GM12878 (cell line): ENCODE measurements at regions not wholly inside any gene's neighbourhood (a gene's known extent, or its start where the extent isn't known, plus 50 kb on each side); places are given as distances from the start of the nearest gene placed in this dataset.

Source experiments
- ATAC-seq: fragments of 200-7000 bp; cut with Tn5 transposase; 3 replicates; pipeline ENCODE4 v1.9.1; 2020; ENCODE audit warnings: mild to moderate bottlenecking, moderate library complexity
- BruUV-seq: library from RNA; stranded (reverse); fragments of 400-500 nt; replicated peaks from 2 replicates; lab custom pipeline; 2021; lab: Mats Ljungman, UMichigan
- CTCF ChIA-PET: fragments of 300-600 bp; sonication (Branson Sonifier 250); formaldehyde crosslinking; extraction: SDS; loops from one replicate; lab custom pipeline; 2021; ENCODE audit warnings: inconsistent platforms; lab: Yijun Ruan, JAX
- POLR2A ChIA-PET: fragments of 350-600 bp; formaldehyde crosslinking; extraction: SDS; loops from one replicate; lab custom pipeline; 2021; ENCODE audit warnings: inconsistent platforms; lab: Charles Lee
- RAD21 ChIA-PET: fragments of 300-600 bp; sonication (Branson Sonifier 250); formaldehyde crosslinking; loops from one replicate; lab custom pipeline; 2023; ENCODE audit warnings: antibody characterized with exemption; ENCODE audit not compliant: unreplicated experiment; lab: Charles Lee
- SMC1A ChIA-PET: fragments of 300-600 bp; sonication (Branson Sonifier 250); formaldehyde crosslinking; loops from one replicate; lab custom pipeline; 2023; ENCODE audit not compliant: unreplicated experiment, uncharacterized antibody; lab: Charles Lee
- DNase-seq: peaks from one replicate; pipeline ENCODE4 v3.0.0-alpha.2; 2011; ENCODE audit warnings: low read depth, low spot score
- FAIRE-seq: peaks from 3 replicates; lab custom pipeline; 2011; peaks lifted over from hg19 to GRCh38; lab: Jason Lieb, UNC
- H2AFZ ChIP-seq: 2 replicates; pipeline ENCODE4 v1.6.0; 2011; ENCODE audit warnings: low read depth, low read length, control low read depth; ENCODE audit not compliant: control insufficient read depth
- H3K27ac ChIP-seq: 2 replicates; pipeline ENCODE4 v1.5.1; 2011; ENCODE audit warnings: control low read depth; ENCODE audit not compliant: control insufficient read depth, insufficient read depth
- H3K27me3 ChIP-seq, 2 experiments: replicated peaks in 1 of 2; 2 replicates each; pipeline versions ENCODE4 v1.6.0 to v1.6.1; 2011; ENCODE audit warnings: low read length in 1 of 2; ENCODE audit not compliant: control insufficient read depth in 2 of 2, insufficient read depth in 2 of 2
- H3K36me3 ChIP-seq, 2 experiments: 2 replicates each; pipeline ENCODE4 v1.5.1; 2011; ENCODE audit warnings: low read length in 1 of 2; ENCODE audit not compliant: control insufficient read depth in 2 of 2, insufficient read depth in 2 of 2
- H3K4me1 ChIP-seq: 2 replicates; pipeline ENCODE4 v1.6.1; 2011; ENCODE audit warnings: mild to moderate bottlenecking, low read length, moderate library complexity, mixed read lengths; ENCODE audit not compliant: control insufficient read depth, insufficient read depth
- H3K4me2 ChIP-seq: 2 replicates; pipeline ENCODE4 v1.6.0; 2011; ENCODE audit warnings: control low read depth; ENCODE audit not compliant: control insufficient read depth, insufficient read depth
- H3K4me3 ChIP-seq: fragments of 200-600 bp; sonication (generic); 2 replicates; pipeline ENCODE4 v1.5.1; 2016
- H3K79me2 ChIP-seq: 2 replicates; pipeline ENCODE4 v1.6.0; 2011; ENCODE audit warnings: low read length; ENCODE audit not compliant: control insufficient read depth, insufficient read depth
- H3K9ac ChIP-seq: 2 replicates; pipeline ENCODE4 v1.8.0; 2011; ENCODE audit warnings: low read length, control low read depth, mixed read lengths; ENCODE audit not compliant: control insufficient read depth, insufficient read depth
- H3K9me3 ChIP-seq: replicated peaks from 3 replicates; pipeline ENCODE4 v1.5.1; 2011; ENCODE audit warnings: mild to moderate bottlenecking, low read length; ENCODE audit not compliant: control insufficient read depth, insufficient read depth
- H4K20me1 ChIP-seq: 2 replicates; pipeline ENCODE4 v1.6.0; 2011; ENCODE audit not compliant: control insufficient read depth, insufficient read depth
- BACH1 ChIP-seq: fragments of 450-650 bp; IDR thresholded peaks from 2 replicates; pipeline ENCODE4 v1.6.1; 2017; ENCODE audit warnings: mild to moderate bottlenecking, borderline replicate concordance
- CEBPB ChIP-seq, 2 experiments: fragments of 150-350 bp in 1 of 2; IDR thresholded peaks; 2 replicates each; pipeline ENCODE4 v1.6.1; 2012 to 2014; ENCODE audit warnings: low read depth in 2 of 2, low read length in 2 of 2, borderline replicate concordance in 1 of 2, inconsistent platforms in 1 of 2
- DPF2 ChIP-seq: fragments of 450-650 bp; IDR thresholded peaks from 2 replicates; pipeline ENCODE4 v1.6.1; 2017; ENCODE audit warnings: mild to moderate bottlenecking
- KAT2A ChIP-seq: conservative IDR thresholded peaks from 2 replicates; pipeline ENCODE4 v1.6.1; 2011; ENCODE audit warnings: low read depth, low read length; ENCODE audit not compliant: control insufficient read depth
- KDM1A ChIP-seq: fragments of 200-600 bp; sonication (generic); IDR thresholded peaks from 2 replicates; pipeline ENCODE4 v1.6.1; 2016; ENCODE audit warnings: borderline replicate concordance
- MXI1 ChIP-seq: fragments of 150-350 bp; IDR thresholded peaks from 2 replicates; pipeline ENCODE4 v1.6.1; 2011; ENCODE audit warnings: low read depth, mild to moderate bottlenecking, inconsistent platforms, low read length, improper control_type of control experiment
- MYC ChIP-seq: IDR thresholded peaks from 2 replicates; pipeline ENCODE4 v1.6.1; 2011; ENCODE audit warnings: mild to moderate bottlenecking, low read length, moderate library complexity, inconsistent platforms; ENCODE audit not compliant: insufficient read depth, insufficient replicate concordance, insufficient read length, severe bottlenecking
- NFYB ChIP-seq: IDR thresholded peaks from 2 replicates; pipeline ENCODE4 v1.6.1; 2011; ENCODE audit warnings: low read depth, mild to moderate bottlenecking, low read length, improper control_type of control experiment, moderate library complexity; ENCODE audit not compliant: insufficient read depth
- PAX8 ChIP-seq: fragments of 450-650 bp; IDR thresholded peaks from 2 replicates; pipeline ENCODE4 v1.6.1; 2017; ENCODE audit warnings: mild to moderate bottlenecking, moderate library complexity
- PBX3 ChIP-seq: IDR thresholded peaks from 2 replicates; pipeline ENCODE4 v1.6.1; 2011; ENCODE audit warnings: mild to moderate bottlenecking, low read depth, low read length, moderate library complexity; ENCODE audit not compliant: insufficient replicate concordance
- SMAD5 ChIP-seq: IDR thresholded peaks from 2 replicates; pipeline ENCODE4 v1.6.1; 2016; ENCODE audit warnings: antibody characterized with exemption, low read depth
- SMARCA5 ChIP-seq: fragments of 450-650 bp; IDR thresholded peaks from 2 replicates; pipeline ENCODE4 v1.6.1; 2017; ENCODE audit warnings: mild to moderate bottlenecking
- SPI1 ChIP-seq: IDR thresholded peaks from 2 replicates; pipeline ENCODE4 v1.6.1; 2011; ENCODE audit warnings: low read depth, mild to moderate bottlenecking, low read length, moderate library complexity, borderline replicate concordance; ENCODE audit not compliant: insufficient read depth
- ZNF687 ChIP-seq: fragments of 450-650 bp; IDR thresholded peaks from 2 replicates; pipeline ENCODE4 v1.6.1; 2017; ENCODE audit warnings: mild to moderate bottlenecking, moderate library complexity
- WGBS: methylation state at CpG from one replicate; pipeline ENCODE4 v1.1.6; 2016; ENCODE audit warnings: low lambda C conversion rate; ENCODE audit not compliant: insufficient replicate concordance, insufficient coverage; ENCODE audit errors: missing lambda C conversion rate; 5-methylcytosine and 5-hydroxymethylcytosine counted together
- in situ Hi-C: fragments of 300-500 bp; cut with MboI; formaldehyde crosslinking; loops from 9 replicates; pipeline ENCODE4 v1.14.3; 2018; ENCODE audit warnings: mixed read lengths
- intact Hi-C: fragments of 100-400 bp; cut with micrococcal nuclease; formaldehyde crosslinking; loops from one replicate; pipeline ENCODE4 v1.14.2; 2022; ENCODE audit not compliant: unreplicated experiment

- WGBS = 74% methylated on average over 2 of the region's 2 CpGs
- H3K79me2 ChIP-seq = no peaks in the 10 kb centered on the region
- intact Hi-C loops = no loop called here
- in situ Hi-C loops = no loop called here
- ChIA-PET POLR2A (no interaction called here), RAD21 (no interaction called here), SMC1A (no interaction called here)
- H2AFZ ChIP-seq = no peak overlapping the region
- H4K20me1 ChIP-seq = no peaks in the 10 kb centered on the region
- H3K27ac ChIP-seq = no peak overlapping the region
- no peaks in the 10 kb centered on the region; the same call in 1 of the 3 replicates for H3K9me3 ChIP-seq
- H3K9ac ChIP-seq = no peak overlapping the region
- BruUV-seq = no TSS peak
- no peak overlapping the region for H3K4me3 ChIP-seq
- no peaks in the 10 kb centered on the region for H3K4me1 ChIP-seq
- ATAC-seq = no peak
- no peak for TF ChIP-seq SMARCA5
- TF ChIP-seq MXI1 = no peak
- no peak for TF ChIP-seq DPF2
- TF ChIP-seq, all 136 proteins: peak for 0
- Histone ChIP-seq H3K27me3 (no peaks in the 10 kb centered on the region), H3K4me2 (no peak overlapping the region), H3K36me3 (no peaks in the 10 kb centered on the region)
- FAIRE-seq (no peak), DNase-seq (no peak)
- CTCF ChIA-PET = no interaction called here
Observed at GRCh38 chr7:73945022-73945421, 83.0 kb upstream of the ELN start.

- RAD21 ChIA-PET = no interaction called here
- Histone ChIP-seq H3K36me3 (no peaks in the 10 kb centered on the region), H3K27ac (no peak overlapping the region), H3K27me3 (no peaks in the 10 kb centered on the region), H2AFZ (no peak overlapping the region), H3K79me2 (no peaks in the 10 kb centered on the region), H4K20me1 (no peaks in the 10 kb centered on the region), H3K4me2 (no peak overlapping the region), H3K4me3 (no peak overlapping the region), H3K4me1 (no peaks in the 10 kb centered on the region), H3K9me3 (no peaks in the 10 kb centered on the region; the same call in 2 of the 3 replicates), H3K9ac (no peak overlapping the region)
- no peak for DNase-seq
- POLR2A ChIA-PET = no interaction called here
- BruUV-seq = no TSS peak
- in situ Hi-C loops = no loop called here
- 37% methylated on average over 1 of the region's 1 CpG for WGBS
- TF ChIP-seq PAX8 = no peak
- no peak for TF ChIP-seq SPI1
- no peak for TF ChIP-seq KDM1A
- TF ChIP-seq MYC = no peak
- no peak for TF ChIP-seq BACH1
- TF ChIP-seq NFYB = no peak
- no peak for TF ChIP-seq KAT2A
- TF ChIP-seq CEBPB (IDR thresholded peaks at IDR 0.05; ENCODE audit: borderline replicate concordance in 1 of 2, low read depth in 2 of 2, low read length in 2 of 2) = no peak
- no peak for TF ChIP-seq SMAD5
- TF ChIP-seq PBX3 = no peak
- no peak for TF ChIP-seq ZNF687
- intact Hi-C loops = no loop called here
- FAIRE-seq = no peak
- CTCF ChIA-PET = no interaction called here
- no peak for ATAC-seq
- SMC1A ChIA-PET = no interaction called here
Observed at GRCh38 chr7:73948287-73948686, 79.7 kb upstream of the ELN start.
